H1 (cell line): ENCODE measurements at regions not wholly inside any gene's neighbourhood (a gene's known extent, or its start where the extent isn't known, plus 50 kb on each side); places are given as distances from the start of the nearest gene placed in this dataset.

ENCODE experiments used
- CTCF ChIA-PET: fragments of 300-600 bp; sonication (Branson Sonifier 250); formaldehyde crosslinking; loops from one replicate; lab custom pipeline; 2021; ENCODE audit not compliant: partially characterized antibody; lab: Charles Lee
- POLR2A ChIA-PET: fragments of 300-600 bp; sonication (Branson Sonifier 250); formaldehyde crosslinking; loops from one replicate; lab custom pipeline; 2021; ENCODE audit warnings: inconsistent platforms; ENCODE audit not compliant: partially characterized antibody; lab: Charles Lee
- DNase-seq, 2 experiments: peaks; one replicate each; pipeline versions ENCODE4 v3.0.0 to v3.0.0-alpha.2; 2010 to 2022; ENCODE audit warnings: low spot score in 2 of 2, low read depth in 1 of 2, mixed read lengths in 1 of 2
- FAIRE-seq: peaks from 2 replicates; lab custom pipeline; 2011; peaks lifted over from hg19 to GRCh38; lab: Jason Lieb, UNC
- H2AFZ ChIP-seq: 2 replicates; pipeline ENCODE4 v1.8.1; 2012; ENCODE audit warnings: low read length, inconsistent platforms
- H2AK5ac ChIP-seq: 2 replicates; pipeline ENCODE4 v1.6.1; 2013; ENCODE audit warnings: low read depth, low read length
- H2BK120ac ChIP-seq: replicated peaks from 2 replicates; pipeline ENCODE3; 2013; ENCODE audit warnings: low read depth, low read length, inconsistent platforms
- H2BK12ac ChIP-seq: 2 replicates; pipeline ENCODE4 v1.6.1; 2013; ENCODE audit warnings: low read depth, low read length
- H2BK15ac ChIP-seq: 2 replicates; pipeline ENCODE4 v1.6.1; 2013; ENCODE audit warnings: low read length
- H2BK20ac ChIP-seq: 2 replicates; pipeline ENCODE4 v1.6.1; 2013; ENCODE audit warnings: low read length
- H2BK5ac ChIP-seq: 2 replicates; pipeline ENCODE4 v1.6.1; 2013; ENCODE audit warnings: low read depth, low read length
- H3K14ac ChIP-seq: 2 replicates; pipeline ENCODE4 v1.6.1; 2013; ENCODE audit warnings: inconsistent platforms; ENCODE audit not compliant: insufficient read length
- H3K18ac ChIP-seq: 2 replicates; pipeline ENCODE4 v1.6.1; 2013; ENCODE audit warnings: low read length; ENCODE audit errors: extremely low read depth
- H3K23ac ChIP-seq: 2 replicates; pipeline ENCODE4 v1.6.1; 2013; ENCODE audit warnings: inconsistent platforms; ENCODE audit not compliant: insufficient read length
- H3K23me2 ChIP-seq: 2 replicates; pipeline ENCODE4 v1.6.1; 2013; ENCODE audit warnings: low read depth, low read length
- H3K27ac ChIP-seq: 2 replicates; pipeline ENCODE4 v1.6.1; 2011; ENCODE audit warnings: low read depth, low read length, inconsistent platforms
- H3K27me3 ChIP-seq, 4 experiments: replicated peaks in 1 of 4; 1 replicate in 1 of 4; 2 replicates in 3 of 4; pipeline versions ENCODE4 v1.6.1 to v1.8.1; 2011 to 2013; ENCODE audit warnings: low read length in 3 of 4, mild to moderate bottlenecking in 3 of 4, inconsistent platforms in 2 of 4, mixed read lengths in 2 of 4, moderate library complexity in 1 of 4; ENCODE audit not compliant: control insufficient read depth in 3 of 4, insufficient read depth in 3 of 4; ENCODE audit errors: extremely low read depth in 1 of 4
- H3K36me3 ChIP-seq, 4 experiments: 2 replicates each; pipeline versions ENCODE4 v1.6.1 to v1.8.1; 2011 to 2013; ENCODE audit warnings: mild to moderate bottlenecking in 4 of 4, low read length in 3 of 4, moderate library complexity in 2 of 4, control low read depth in 1 of 4, inconsistent platforms in 1 of 4; ENCODE audit not compliant: insufficient read depth in 4 of 4, control insufficient read depth in 2 of 4
- H3K4ac ChIP-seq: replicated peaks from 2 replicates; pipeline ENCODE3; 2013; ENCODE audit warnings: low read length, low read depth, mixed read lengths, inconsistent platforms; ENCODE audit not compliant: insufficient read length
- H3K4me1 ChIP-seq, 4 experiments: replicated peaks in 1 of 4; 1 replicate in 1 of 4; 2 replicates in 3 of 4; pipeline versions ENCODE4 v1.6.1 to v1.8.1; 2011 to 2013; ENCODE audit warnings: low read length in 3 of 4, inconsistent platforms in 2 of 4, mixed read lengths in 1 of 4; ENCODE audit not compliant: insufficient read depth in 4 of 4, control insufficient read depth in 3 of 4
- H3K4me2 ChIP-seq, 2 experiments: 2 replicates each; pipeline versions ENCODE4 v1.6.1 to v1.8.1; 2011 to 2013; ENCODE audit warnings: low read depth in 2 of 2, low read length in 2 of 2, control low read depth in 1 of 2, inconsistent platforms in 1 of 2, mild to moderate bottlenecking in 1 of 2; ENCODE audit not compliant: insufficient read depth in 1 of 2
- H3K4me3 ChIP-seq, 4 experiments: fragments of 200-600, 300-600 bp in 1 of 4; sonication (generic), shearing (Covaris generic), sonication (Bioruptor Twin) in 1 of 4; 2 replicates each; pipeline versions ENCODE4 v1.5.1 to v1.8.1; 2011 to 2016; ENCODE audit warnings: low read length in 4 of 4, low read depth in 3 of 4, control low read depth in 2 of 4, inconsistent platforms in 2 of 4, mild to moderate bottlenecking in 2 of 4, mixed read lengths in 1 of 4, moderate library complexity in 1 of 4; ENCODE audit not compliant: insufficient read depth in 2 of 4; ENCODE audit errors: extremely low read depth in 1 of 4
- H3K56ac ChIP-seq: replicated peaks from 2 replicates; pipeline ENCODE3; 2013; ENCODE audit warnings: low read depth, mild to moderate bottlenecking, mixed read lengths, low read length, inconsistent platforms; ENCODE audit not compliant: insufficient read length
- H3K79me1 ChIP-seq: 2 replicates; pipeline ENCODE4 v1.6.1; 2013; ENCODE audit warnings: low read depth, low read length, control low read depth
- H3K79me2 ChIP-seq, 2 experiments: 2 replicates each; pipeline versions ENCODE4 v1.6.1 to v1.8.1; 2012 to 2013; ENCODE audit warnings: low read length in 2 of 2, mild to moderate bottlenecking in 2 of 2, inconsistent platforms in 1 of 2; ENCODE audit not compliant: insufficient read depth in 2 of 2, control insufficient read depth in 1 of 2
- H3K9ac ChIP-seq, 4 experiments: replicated peaks in 1 of 4; 1 replicate in 1 of 4; 2 replicates in 3 of 4; pipeline versions ENCODE4 v1.6.1 to v1.8.1; 2011 to 2013; ENCODE audit warnings: low read depth in 3 of 4, low read length in 3 of 4, control low read depth in 2 of 4, mild to moderate bottlenecking in 2 of 4, moderate library complexity in 2 of 4, inconsistent platforms in 1 of 4; ENCODE audit errors: extremely low read depth in 1 of 4
- H3K9me3 ChIP-seq, 2 experiments: 2 replicates each; pipeline versions ENCODE4 v1.6.1 to v1.8.1; 2012 to 2013; ENCODE audit warnings: mild to moderate bottlenecking in 2 of 2, moderate library complexity in 2 of 2, control low read depth in 1 of 2, inconsistent platforms in 1 of 2, low read depth in 1 of 2, low read length in 1 of 2, mixed read lengths in 1 of 2; ENCODE audit not compliant: insufficient read depth in 2 of 2
- H4K20me1 ChIP-seq, 2 experiments: replicated peaks in 1 of 2; 2 replicates each; pipeline versions ENCODE3 to v1.8.1; 2011 to 2013; ENCODE audit warnings: inconsistent platforms in 2 of 2, low read length in 2 of 2, mild to moderate bottlenecking in 1 of 2; ENCODE audit not compliant: insufficient read depth in 2 of 2, control insufficient read depth in 1 of 2
- H4K5ac ChIP-seq: 2 replicates; pipeline ENCODE4 v1.6.1; 2013; ENCODE audit warnings: low read length, low read depth, mixed read lengths, inconsistent platforms; ENCODE audit not compliant: insufficient read length
- H4K8ac ChIP-seq: 2 replicates; pipeline ENCODE4 v1.8.0; 2013; ENCODE audit warnings: mild to moderate bottlenecking, moderate library complexity, low read length, inconsistent platforms; ENCODE audit not compliant: insufficient read depth; ENCODE audit errors: extremely low read depth
- H4K91ac ChIP-seq: replicated peaks from 2 replicates; pipeline ENCODE3; 2013; ENCODE audit warnings: low read length, mixed read lengths, inconsistent platforms; ENCODE audit not compliant: insufficient read length
- TAF7 ChIP-seq: optimal IDR thresholded peaks from 2 replicates; pipeline ENCODE3; 2011; ENCODE audit warnings: low read depth, mild to moderate bottlenecking, inconsistent platforms, low read length, moderate library complexity, borderline replicate concordance
- WGBS, 2 experiments: shearing (Covaris generic) in 1 of 2; methylation state at CpG; one replicate each; pipeline versions ENCODE4 v1.1.6 to v1.1.7; 2013 to 2015; ENCODE audit warnings: low lambda C conversion rate in 2 of 2, mixed read lengths in 2 of 2, inconsistent platforms in 1 of 2, low coverage in 1 of 2, missing lambda C conversion rate in 1 of 2; ENCODE audit not compliant: insufficient replicate concordance in 2 of 2, insufficient coverage in 1 of 2, insufficient read length in 1 of 2; ENCODE audit errors: extremely low coverage in 1 of 2, missing lambda C conversion rate in 1 of 2; 5-methylcytosine and 5-hydroxymethylcytosine counted together
- TF ChIP-seq, protein P1 (sequence below), 3 experiments: IDR thresholded peaks; 1 replicate in 2 of 3; 2 replicates in 1 of 3; pipeline versions ENCODE4 v1.5.1 to v1.6.1; 2011; ENCODE audit warnings: low read length in 3 of 3, mild to moderate bottlenecking in 3 of 3, inconsistent platforms in 2 of 3, low read depth in 1 of 3, moderate library complexity in 1 of 3; ENCODE audit not compliant: insufficient read depth in 1 of 3; ENCODE audit errors: control extremely low read depth in 1 of 3

DNA sequence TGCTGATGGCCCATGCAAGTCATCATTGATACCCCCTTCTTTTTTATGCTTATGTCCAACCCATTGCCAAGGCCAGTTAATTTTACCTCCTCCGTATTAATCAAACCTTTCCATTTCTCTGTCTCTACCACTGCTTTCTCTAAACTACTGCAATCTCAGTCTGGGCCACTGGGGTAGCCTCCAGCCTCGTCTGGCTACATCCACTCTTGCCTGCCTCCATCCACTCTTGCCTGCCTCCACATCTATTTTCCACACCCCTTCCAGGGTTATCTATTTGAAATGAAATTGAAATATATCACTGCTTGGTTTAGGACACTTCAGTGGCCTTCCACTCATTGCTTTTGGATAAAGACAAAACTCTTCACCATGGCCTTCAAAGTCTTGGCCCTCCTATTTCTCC, 425.3 kb upstream of the CLINT1 start:
- no peaks in the 10 kb centered on the region for H3K23me2 ChIP-seq
- 91% methylated on average over 2 of the region's 2 CpGs; no CpG with 5 or more reads in 1 of the 2 experiments for WGBS, 2 experiments
- H3K4me3 ChIP-seq = no peak overlapping the region
- no peaks in the 10 kb centered on the region for H3K4me1 ChIP-seq
- H4K8ac ChIP-seq = no peak overlapping the region
- FAIRE-seq (no peak), DNase-seq (no peak)
- no peak overlapping the region for H4K5ac ChIP-seq
- H3K56ac ChIP-seq = no peak overlapping the region
- H3K27ac ChIP-seq = no peak overlapping the region
- no peaks in the 10 kb centered on the region for H4K20me1 ChIP-seq
- H2BK5ac ChIP-seq = no peak overlapping the region
- no peak overlapping the region for H3K23ac ChIP-seq
- H3K9me3 ChIP-seq = no peaks in the 10 kb centered on the region
- no peak overlapping the region for H2BK120ac ChIP-seq
- no peak overlapping the region for H2AFZ ChIP-seq
- no peak overlapping the region for H3K9ac ChIP-seq
- H3K79me1 ChIP-seq = no peaks in the 10 kb centered on the region; the same call in 1 of the 2 replicates
- H2BK12ac ChIP-seq = no peak overlapping the region
- no peak overlapping the region for H3K4ac ChIP-seq
- no peak overlapping the region for H2AK5ac ChIP-seq
- no peak for TF ChIP-seq TAF7
- TF ChIP-seq, protein P1, sequence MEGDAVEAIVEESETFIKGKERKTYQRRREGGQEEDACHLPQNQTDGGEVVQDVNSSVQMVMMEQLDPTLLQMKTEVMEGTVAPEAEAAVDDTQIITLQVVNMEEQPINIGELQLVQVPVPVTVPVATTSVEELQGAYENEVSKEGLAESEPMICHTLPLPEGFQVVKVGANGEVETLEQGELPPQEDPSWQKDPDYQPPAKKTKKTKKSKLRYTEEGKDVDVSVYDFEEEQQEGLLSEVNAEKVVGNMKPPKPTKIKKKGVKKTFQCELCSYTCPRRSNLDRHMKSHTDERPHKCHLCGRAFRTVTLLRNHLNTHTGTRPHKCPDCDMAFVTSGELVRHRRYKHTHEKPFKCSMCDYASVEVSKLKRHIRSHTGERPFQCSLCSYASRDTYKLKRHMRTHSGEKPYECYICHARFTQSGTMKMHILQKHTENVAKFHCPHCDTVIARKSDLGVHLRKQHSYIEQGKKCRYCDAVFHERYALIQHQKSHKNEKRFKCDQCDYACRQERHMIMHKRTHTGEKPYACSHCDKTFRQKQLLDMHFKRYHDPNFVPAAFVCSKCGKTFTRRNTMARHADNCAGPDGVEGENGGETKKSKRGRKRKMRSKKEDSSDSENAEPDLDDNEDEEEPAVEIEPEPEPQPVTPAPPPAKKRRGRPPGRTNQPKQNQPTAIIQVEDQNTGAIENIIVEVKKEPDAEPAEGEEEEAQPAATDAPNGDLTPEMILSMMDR (IDR thresholded peaks at IDR 0.05; ENCODE audit: control extremely low read depth in 1 of 3, insufficient read depth in 1 of 3, low read depth in 1 of 3, low read length in 3 of 3) = peak in 2 of 3 experiments; percentile 20 to 32; a peak in 2 of 4 replicates
- H4K91ac ChIP-seq = no peak overlapping the region
- H3K4me2 ChIP-seq = no peak overlapping the region
- no peaks in the 10 kb centered on the region for H3K27me3 ChIP-seq
- ChIA-PET POLR2A (no interaction called here), CTCF (interaction anchor here (1.4 to 1.8 kb wide), 2 partner anchors 16 to 125 kb away, joined by 3 to 4 read pairs; no protein-coding TSS in a partner anchor)
- no peaks in the 10 kb centered on the region for H3K79me2 ChIP-seq
- H3K36me3 ChIP-seq = no peaks in the 10 kb centered on the region
- H3K14ac ChIP-seq = no peak overlapping the region
- no peak overlapping the region for H2BK15ac ChIP-seq
- no peak overlapping the region for H2BK20ac ChIP-seq
- no peak overlapping the region for H3K18ac ChIP-seq
